HEK293 (cell line): ENCODE measurements at regions not wholly inside any gene's neighbourhood (a gene's known extent, or its start where the extent isn't known, plus 50 kb on each side); places are given as distances from the start of the nearest gene placed in this dataset.

ENCODE experiments used
- RBAK ChIP-seq: fragments of 450-650 bp; formaldehyde crosslinking; IDR thresholded peaks from 2 replicates; pipeline ENCODE4 v1.5.1; 2016; ENCODE audit warnings: missing biosample characterization, missing genetic modification characterization
- SP3 ChIP-seq: fragments of 450-650 bp; formaldehyde crosslinking; IDR thresholded peaks from 2 replicates; pipeline ENCODE4 v1.5.1; 2016; ENCODE audit warnings: missing biosample characterization, missing genetic modification characterization
- ZNF10 ChIP-seq: fragments of 450-650 bp; formaldehyde crosslinking; IDR thresholded peaks from 2 replicates; pipeline ENCODE4 v1.5.1; 2017; ENCODE audit warnings: missing biosample characterization, missing genetic modification characterization
- ZNF423 ChIP-seq: fragments of 450-650 bp; formaldehyde crosslinking; IDR thresholded peaks from 2 replicates; pipeline ENCODE4 v1.5.1; 2016; ENCODE audit warnings: missing biosample characterization, missing genetic modification characterization
- ZNF585B ChIP-seq: fragments of 450-650 bp; formaldehyde crosslinking; IDR thresholded peaks from 2 replicates; pipeline ENCODE4 v1.5.1; 2016; ENCODE audit warnings: missing biosample characterization, missing genetic modification characterization

GRCh38 chr1:23622284-23622683 lies 63.0 kb upstream of the ID3 start:
- TF ChIP-seq ZNF423 (tag by site-specific recombination) (no peak), SP3 (tag by site-specific recombination) (no peak), ZNF10 (tag by site-specific recombination) (no peak), RBAK (tag by site-specific recombination) (no peak), ZNF585B (tag by site-specific recombination) (no peak)
